ENCODE measurements at regions not wholly inside any gene's neighbourhood (a gene's known extent, or its start where the extent isn't known, plus 50 kb on each side); places are given as distances from the start of the nearest gene placed in this dataset.
A peak's percentile ranks its signal among the peaks of the same experiment; 100 is the strongest.
"Not testable (repeated sequence)": the region's sequence is repeated elsewhere in the genome, so short reads cannot be mapped to it uniquely, and the experiment has no call there.

- DNase-seq (ENCODE audit: low spot score) = not testable (repeated sequence)
These were observed 196.5 kb upstream of the ZNF469 start for GRCh38 chr16:88185976-88186888.

GRCh38 chr16:88186889-88187870, 195.6 kb upstream of the ZNF469 start:
- DNase-seq (ENCODE audit: low spot score) = not testable (repeated sequence)

DNA sequence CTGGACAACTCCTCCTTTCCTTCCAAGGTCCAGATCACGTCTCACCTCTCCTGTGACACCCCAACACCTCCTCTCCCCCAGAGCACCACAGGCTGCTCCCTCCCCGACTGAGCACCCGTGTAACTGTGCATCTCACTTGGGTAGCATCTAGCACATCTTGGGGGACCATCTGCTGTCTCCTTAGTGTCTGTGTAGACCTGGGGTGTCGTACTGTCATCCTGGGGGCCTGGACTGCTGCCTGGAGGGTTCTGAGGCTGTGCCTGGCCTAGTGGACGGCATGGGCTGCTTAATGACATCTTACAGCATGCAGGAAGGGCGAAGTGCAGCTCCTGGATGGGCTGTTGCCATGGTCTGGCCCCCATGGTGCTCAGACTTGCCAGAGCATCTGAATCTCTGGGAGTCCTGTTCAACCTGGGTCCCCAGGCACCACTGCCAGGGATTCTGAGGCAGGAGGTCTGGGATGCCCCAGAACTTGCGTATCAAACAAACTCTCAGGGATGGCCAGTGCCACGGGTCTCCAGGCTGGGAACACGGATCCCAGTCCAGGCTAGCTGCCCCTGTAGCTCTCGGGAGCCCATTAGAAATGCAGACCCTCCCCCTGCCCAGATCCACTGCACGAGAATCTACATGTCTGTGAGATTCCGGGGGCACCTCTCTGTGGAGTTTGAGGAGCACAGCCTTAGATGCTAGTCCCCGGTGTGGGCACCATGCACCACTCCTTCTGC, 194.4 kb upstream of the ZNF469 start:
- DNase-seq (ENCODE audit: low spot score) = not testable (repeated sequence)

DNA sequence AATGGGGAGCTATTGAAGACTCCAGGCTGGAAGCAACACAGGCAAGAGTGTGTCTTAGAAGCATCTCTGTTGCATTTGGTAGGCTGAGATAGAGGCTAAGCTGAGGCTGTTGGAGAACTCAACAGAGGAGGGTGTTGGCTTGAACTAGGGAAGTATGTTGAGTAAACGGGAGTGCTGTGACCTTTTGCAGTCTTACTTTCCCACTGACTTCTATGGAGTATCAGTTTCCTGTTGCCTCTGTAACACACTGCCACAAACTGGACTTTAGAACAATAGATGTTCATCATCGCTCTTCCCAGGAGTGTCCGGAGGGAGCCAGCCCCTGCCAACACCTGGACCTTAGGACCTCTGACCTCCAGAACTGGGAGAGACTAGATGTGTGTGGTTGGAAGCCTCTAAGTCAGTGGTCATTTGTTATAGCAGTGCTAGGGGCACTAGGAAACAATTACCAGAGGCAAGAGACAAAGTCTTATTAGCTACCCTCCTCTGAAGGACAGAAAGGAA, 192.1 kb upstream of the ZNF469 start:
- DNase-seq (ENCODE audit: low spot score) = not testable (repeated sequence)

DNA sequence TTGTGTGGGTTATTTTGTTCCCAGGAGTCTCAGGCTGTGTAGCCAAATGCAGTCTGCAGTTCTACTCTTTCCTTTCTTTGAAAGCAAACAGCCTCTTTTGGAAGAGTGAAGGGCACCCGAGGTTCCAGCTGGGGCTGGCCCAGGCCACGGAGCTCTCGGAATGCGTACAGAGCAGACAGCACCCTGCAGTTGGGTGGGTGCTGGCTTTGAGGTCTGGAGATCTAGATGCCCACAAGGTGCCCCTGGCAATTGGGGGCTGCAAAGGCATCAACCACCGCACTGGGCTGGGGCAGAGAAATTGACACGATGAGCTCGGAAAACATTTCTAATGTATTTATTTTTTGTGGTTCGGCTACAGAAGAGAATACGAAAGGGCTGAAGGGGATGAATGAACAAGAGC, 191.6 kb upstream of the ZNF469 start:
- DNase-seq (ENCODE audit: low spot score) = not testable (repeated sequence)

DNA sequence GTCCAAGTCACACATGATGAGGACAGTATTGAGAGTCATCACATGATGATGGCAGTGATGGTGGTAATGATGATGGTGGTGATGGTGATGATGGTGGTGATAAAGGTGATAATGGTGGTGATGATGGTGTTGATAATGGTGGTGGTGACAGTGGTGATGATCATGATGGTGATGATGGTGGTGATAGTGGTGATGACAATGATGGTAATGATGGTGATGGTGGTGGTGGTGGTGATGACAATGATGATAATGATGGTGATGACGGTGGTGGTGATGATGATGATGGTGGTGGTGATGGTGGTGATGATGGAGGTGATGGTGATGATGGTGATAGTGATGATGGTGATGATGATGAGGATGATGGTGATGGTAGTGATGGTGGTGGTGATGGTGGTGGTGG, 190.2 kb upstream of the ZNF469 start:
- DNase-seq (ENCODE audit: low spot score) = no peak

GRCh38 chr16:88193706-88194396, 188.9 kb upstream of the ZNF469 start:
- DNase-seq (ENCODE audit: low spot score) = peak; percentile 73

DNA sequence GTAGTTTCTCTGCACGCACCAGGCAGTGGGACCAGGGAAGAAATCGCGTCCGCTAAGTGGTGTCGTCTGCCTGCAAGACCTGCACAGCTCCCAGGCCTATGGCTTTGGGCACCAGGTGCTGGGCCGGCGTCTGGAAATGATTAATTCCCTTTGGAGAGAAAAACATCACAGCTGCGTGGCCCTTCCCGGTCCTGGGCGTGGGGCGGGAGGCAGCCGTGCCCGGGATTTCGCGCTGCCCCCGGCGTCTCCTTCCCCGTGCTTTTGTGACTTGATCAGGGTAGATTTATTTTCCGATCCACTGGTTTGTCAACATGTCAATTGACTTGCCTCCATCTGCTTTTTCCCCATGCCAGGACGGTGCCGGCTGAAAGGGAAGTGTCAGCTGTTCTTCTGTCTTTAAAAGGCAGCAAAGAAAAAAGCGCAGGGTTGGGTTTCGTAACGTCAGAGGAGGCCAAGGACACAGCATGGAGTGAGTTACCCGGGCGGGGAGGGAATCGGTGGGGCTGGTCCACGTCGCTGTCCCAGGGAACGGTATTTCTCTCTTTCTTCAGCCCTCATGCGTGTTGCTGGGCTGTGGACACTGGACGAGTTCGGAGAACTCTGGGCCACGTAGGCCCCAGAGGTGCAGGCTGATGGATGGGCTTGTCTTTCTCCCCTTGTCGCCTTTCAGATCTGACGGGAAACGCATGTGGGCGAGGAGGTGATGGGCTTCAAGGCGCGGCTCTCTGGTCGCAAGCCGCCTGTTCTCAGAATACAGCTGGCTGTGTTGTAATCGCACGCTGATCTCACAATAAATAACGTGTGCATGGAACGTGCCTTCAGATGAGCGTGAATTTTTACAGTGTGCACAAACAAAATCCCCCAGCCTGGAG, 188.1 kb upstream of the ZNF469 start:
- peak; percentile 44 for DNase-seq (ENCODE audit: low spot score)

- DNase-seq (ENCODE audit: low spot score) = no peak
These were observed 187.5 kb upstream of the ZNF469 start for GRCh38 chr16:88195269-88195705.

DNA sequence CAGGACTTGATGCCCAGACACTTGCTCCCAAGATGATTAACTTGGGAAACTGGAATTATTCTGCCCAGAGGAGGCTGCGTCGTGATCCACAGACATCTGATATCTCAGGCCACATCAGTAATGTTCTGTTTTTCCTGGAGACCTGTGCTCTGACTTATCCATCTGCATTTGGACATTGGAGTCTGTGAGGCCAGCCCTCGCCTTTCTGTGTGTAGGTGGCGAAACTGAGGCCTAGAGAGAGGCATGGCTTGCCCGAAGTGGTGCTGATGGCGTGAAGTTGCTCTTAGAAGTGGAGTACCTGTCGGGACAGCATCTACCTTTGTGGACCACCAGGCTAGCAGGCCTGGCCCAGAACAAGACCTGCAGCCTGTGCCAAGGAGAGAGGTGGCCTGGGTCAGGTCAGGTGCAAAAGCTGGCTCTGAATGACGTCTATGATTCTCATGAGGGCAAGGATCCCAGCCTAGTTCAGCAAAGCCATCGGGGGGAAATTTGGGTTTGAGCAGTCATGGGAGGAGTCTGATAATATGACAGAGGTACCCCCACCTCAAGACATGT, 186.8 kb upstream of the ZNF469 start:
- DNase-seq (ENCODE audit: low spot score) = no peak

DNA sequence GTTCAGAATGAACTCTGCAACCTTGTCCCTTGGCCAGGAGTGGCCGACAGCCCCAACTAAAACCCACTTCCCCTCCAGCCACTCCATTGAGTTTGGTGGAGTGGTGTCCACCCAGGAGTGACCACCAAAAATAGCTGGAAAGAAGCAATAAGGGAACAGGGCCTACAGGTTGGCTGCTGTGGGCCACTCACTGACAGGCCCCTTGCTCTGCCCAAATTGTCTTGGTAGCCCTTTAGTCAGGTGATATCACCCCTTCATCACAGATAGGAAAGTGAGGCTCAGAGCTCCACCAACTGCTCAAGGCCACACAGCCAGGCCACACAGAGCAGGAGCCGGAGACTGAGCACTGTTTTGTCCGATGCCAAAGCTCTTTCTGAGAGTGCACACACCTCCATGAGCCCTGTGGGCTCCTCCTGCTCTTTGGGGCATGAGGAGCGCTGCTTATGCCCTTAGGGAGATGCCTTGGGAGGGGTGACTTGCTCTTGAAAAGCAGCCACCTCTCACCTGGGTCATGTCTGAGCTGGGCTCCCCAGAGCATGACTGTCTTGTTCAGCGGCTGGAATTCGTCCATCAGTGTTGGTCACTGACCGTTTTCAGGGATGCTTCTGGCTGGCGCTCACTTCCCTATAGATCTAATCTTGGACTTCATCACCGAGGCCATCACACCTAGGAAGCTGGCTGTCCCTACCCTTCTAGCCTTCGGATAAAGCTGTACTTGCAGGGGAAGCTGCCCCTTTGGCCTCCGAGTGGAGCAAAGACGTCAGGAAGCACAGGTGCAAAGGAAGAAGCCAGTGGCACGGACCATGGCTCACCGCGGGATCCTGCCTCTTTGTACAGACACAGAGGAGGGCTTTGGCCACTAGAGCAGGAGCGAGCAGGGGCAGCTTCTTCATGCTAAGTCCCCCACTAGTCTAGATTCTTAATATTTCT, 186.0 kb upstream of the ZNF469 start:
- no peak for DNase-seq (ENCODE audit: low spot score)

DNA sequence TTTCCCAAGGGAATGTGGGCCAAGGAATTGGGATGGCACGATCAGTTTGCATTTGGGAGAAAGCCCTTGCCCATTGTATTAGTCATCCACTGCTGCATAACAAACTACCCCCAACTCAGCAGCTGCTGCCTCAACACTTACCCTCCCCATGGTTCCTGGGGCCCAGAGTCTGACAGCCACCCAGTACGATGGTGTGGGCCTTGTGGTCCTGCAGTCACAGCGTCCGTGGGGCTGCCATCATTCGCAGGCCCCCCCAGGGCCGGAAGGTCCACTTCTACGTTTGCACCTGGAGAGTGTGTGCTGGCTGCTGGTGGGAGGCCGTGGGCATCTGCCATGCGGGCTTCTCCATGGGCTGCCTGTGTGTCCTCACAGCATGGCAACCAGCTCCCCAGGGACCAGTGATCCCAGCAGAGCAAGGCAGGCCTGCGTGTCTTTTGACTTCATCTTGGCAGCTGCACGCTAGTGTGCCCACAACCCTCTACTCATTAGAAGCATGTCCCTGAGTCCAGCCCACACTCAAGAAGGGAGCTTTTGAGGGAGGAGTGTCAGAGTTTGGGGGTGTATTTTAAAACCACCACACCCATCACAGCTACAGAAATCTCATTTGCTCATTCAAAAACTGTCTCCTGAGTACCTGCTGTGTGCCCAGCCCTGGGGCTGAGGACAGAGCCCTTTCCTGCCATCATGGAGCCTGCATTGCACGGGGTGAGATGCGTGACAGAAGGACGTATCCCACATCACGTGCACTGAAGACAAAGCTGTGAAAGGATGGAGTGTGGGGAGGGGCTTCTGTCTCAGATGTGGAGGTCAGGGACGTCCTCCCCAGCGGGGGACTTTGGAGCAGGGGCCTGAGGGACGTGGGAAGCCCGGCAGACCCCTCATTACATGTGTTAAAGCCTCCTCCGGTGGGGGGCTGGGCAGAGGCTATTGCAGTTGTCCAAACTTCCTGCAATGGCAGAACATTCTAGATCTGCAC, 185.0 kb upstream of the ZNF469 start:
- no peak for DNase-seq (ENCODE audit: low spot score)

DNA sequence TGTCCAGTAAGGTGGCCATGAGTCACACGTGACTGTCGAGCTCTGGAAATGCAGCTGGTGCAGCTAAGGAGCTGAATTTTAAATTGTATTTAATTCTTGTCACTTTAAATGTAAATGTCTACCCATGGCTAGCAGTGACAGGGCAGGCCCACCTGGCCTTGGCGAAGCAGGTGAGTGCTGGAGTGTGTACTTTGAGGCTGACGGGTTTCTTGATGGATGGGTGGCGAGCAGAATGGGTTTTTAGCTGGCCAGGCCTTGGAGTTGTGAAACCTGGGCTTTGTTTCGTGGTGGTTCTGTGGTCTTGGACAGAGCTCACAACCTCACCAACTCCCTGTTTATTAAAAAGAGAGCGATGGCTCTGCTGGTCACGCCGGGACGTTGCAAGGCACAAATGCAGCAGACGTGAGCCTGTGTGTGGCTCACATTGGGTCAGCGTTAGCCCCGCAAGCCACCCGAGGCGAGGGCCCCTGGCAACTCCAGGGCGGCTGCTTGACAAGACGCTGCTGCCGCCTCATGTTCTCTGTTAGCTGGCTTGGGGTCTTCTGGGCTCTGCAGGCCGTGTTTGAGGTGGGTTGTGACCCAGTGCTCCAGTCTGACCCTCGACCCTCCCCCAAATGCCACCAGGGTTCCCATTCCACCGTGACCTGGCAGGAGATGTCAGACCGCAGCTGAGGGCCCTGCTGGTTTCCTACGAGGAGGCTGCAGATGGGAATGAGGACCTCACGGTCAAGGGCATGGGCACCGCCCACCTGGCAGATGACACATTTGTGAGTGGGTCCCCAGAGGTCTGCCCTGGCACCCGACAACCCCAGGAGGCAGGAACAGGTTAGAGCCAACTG, 184.1 kb upstream of the ZNF469 start:
- not testable (repeated sequence) for DNase-seq (ENCODE audit: low spot score)

GRCh38 chr16:88199296-88200153, 183.2 kb upstream of the ZNF469 start:
- not testable (repeated sequence) for DNase-seq (ENCODE audit: low spot score)
